GM10266 (cell line): ENCODE measurements at regions not wholly inside any gene's neighbourhood (a gene's known extent, or its start where the extent isn't known, plus 50 kb on each side); places are given as distances from the start of the nearest gene placed in this dataset.

ENCODE experiments used
- DNase-seq: peaks from one replicate; pipeline ENCODE4 v3.0.0; 2012; ENCODE audit errors: extremely low spot score
- CTCF ChIP-seq: IDR thresholded peaks from 2 replicates; pipeline ENCODE4 v1.5.1; 2012; ENCODE audit warnings: mild to moderate bottlenecking, low read depth; ENCODE audit not compliant: control insufficient read depth, insufficient read depth; ENCODE audit errors: missing control alignments

GRCh38 chr7:3250725-3251124 is 50.3 kb upstream of the SDK1 start:
- DNase-seq: no peak
- no peak for TF ChIP-seq CTCF
